Upper lobe of left lung (tissue), 4 donors: ENCODE measurements at regions not wholly inside any gene's neighbourhood (a gene's known extent, or its start where the extent isn't known, plus 50 kb on each side); places are given as distances from the start of the nearest gene placed in this dataset.

Source experiments
- EP300 ChIP-seq, 4 donors: sonication (generic); formaldehyde crosslinking; IDR thresholded peaks; one replicate each; pipeline ENCODE4 v1.5.1; 2017; ENCODE audit warnings: antibody characterized with exemption in 4 of 4, control low read depth in 2 of 4
- POLR2A ChIP-seq, 4 donors: fragments of 450-650 bp; IDR thresholded peaks; one replicate each; pipeline ENCODE4 v1.5.1; 2016 to 2017; ENCODE audit warnings: antibody characterized with exemption in 4 of 4, mild to moderate bottlenecking in 2 of 4
- POLR2AphosphoS5 ChIP-seq, 2 donors: sonication (generic); formaldehyde crosslinking; IDR thresholded peaks; one replicate each; pipeline ENCODE4 v1.5.1; 2017; ENCODE audit warnings: antibody characterized with exemption in 2 of 2
- TF ChIP-seq, protein P1 (sequence below), 6 experiments: fragments of 450-650 bp in 4 of 6; fragments of 200-600 bp in 2 of 6; sonication (generic) in 2 of 6; IDR thresholded peaks; one replicate each; pipeline ENCODE4 v1.5.1; 2016 to 2019; ENCODE audit warnings: antibody characterized with exemption in 6 of 6

GRCh38 chr15:70195171-70195570 is 97.5 kb upstream of the TLE3 start:
- no peak for TF ChIP-seq POLR2AphosphoS5 (IDR thresholded peaks at IDR 0.05)
- TF ChIP-seq, protein P1, sequence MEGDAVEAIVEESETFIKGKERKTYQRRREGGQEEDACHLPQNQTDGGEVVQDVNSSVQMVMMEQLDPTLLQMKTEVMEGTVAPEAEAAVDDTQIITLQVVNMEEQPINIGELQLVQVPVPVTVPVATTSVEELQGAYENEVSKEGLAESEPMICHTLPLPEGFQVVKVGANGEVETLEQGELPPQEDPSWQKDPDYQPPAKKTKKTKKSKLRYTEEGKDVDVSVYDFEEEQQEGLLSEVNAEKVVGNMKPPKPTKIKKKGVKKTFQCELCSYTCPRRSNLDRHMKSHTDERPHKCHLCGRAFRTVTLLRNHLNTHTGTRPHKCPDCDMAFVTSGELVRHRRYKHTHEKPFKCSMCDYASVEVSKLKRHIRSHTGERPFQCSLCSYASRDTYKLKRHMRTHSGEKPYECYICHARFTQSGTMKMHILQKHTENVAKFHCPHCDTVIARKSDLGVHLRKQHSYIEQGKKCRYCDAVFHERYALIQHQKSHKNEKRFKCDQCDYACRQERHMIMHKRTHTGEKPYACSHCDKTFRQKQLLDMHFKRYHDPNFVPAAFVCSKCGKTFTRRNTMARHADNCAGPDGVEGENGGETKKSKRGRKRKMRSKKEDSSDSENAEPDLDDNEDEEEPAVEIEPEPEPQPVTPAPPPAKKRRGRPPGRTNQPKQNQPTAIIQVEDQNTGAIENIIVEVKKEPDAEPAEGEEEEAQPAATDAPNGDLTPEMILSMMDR (IDR thresholded peaks at IDR 0.05): no peak
- no peak for TF ChIP-seq POLR2A (IDR thresholded peaks at IDR 0.05)
- TF ChIP-seq EP300 (IDR thresholded peaks at IDR 0.05): no peak
